Retina (tissue), 1 donor: ENCODE measurements at regions not wholly inside any gene's neighbourhood (a gene's known extent, or its start where the extent isn't known, plus 50 kb on each side); places are given as distances from the start of the nearest gene placed in this dataset.

Experiments used
- DNase-seq: peaks from one replicate; pipeline ENCODE4 v3.0.0-alpha.2; 2016

DNA sequence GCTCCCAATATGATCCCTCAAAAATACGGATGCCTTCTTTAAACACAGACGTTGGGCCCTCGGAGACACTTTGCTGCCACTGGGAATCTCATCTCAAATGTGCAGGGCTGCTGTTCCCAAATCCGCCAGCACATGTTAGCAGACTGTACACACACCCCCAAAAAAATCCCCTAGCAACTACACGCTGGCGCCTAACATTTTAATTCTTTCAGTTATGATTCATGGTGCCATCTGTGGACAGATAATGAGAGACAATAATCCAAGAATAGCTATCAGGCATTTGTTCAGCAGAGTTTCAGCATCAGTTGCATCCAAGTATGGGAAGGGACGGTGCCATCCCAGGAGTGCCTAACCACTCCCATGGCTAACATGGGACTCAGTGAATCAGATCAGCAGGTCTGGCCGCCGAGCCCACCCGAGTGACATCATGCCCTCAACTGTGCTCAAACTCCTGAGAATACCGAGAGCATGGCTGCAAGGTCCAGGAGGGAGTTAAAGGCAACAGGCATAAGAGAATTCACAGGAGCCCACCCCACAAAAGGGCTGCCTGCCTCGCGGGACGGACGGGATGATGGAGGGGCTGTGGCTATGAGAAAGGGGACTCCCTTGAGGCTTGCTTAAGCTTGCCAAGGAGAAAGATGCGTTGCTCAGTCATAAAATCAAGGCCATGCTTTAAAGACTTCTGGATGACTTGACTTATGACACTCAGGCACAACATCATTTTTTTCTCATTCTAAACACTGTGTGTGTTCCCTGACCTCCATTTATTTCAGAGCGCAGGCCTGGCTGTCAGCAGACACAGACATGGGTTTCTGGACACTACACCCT, 337.0 kb downstream of the SHANK2 start:
- peak; percentile 35 for DNase-seq

DNA sequence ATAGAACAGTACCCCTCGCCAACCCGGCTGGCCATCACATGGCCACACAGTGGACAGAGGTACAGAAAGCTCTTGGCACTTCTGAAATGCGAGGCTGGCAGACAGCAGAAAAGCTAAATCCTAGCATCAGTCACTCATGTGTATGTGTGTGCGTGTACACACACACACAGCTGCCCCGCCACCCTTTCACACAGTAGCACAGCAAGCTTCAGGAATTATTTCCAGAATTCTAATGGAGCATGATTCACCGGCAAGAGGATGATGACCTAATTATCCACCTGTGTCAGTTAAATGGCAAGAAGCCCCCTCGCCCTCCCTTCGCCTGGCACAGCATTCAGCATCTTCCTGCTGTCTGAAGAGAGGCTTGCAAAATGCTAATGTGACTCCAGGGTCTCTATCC, 336.0 kb downstream of the SHANK2 start:
- peak; percentile 53 for DNase-seq

DNA sequence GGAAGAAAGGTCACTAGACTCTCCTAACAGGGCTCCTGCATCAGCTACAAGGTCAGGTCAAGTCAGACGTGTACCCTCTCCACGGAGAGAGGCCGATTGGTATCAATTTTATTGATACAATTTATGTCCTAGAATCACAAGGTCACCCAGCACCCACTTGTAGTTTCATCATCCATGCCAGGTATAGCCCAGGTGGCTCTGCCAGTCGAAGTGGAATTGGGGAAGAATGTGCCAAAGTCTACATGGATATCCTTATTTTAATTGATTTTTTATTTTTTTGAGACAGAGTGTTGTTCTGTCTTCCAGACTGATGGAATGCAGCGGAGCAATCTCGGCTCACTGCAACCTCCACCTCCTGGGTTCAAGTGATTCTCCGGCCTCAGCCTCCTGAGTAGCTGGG, 334.1 kb downstream of the SHANK2 start:
- no peak for DNase-seq

DNA sequence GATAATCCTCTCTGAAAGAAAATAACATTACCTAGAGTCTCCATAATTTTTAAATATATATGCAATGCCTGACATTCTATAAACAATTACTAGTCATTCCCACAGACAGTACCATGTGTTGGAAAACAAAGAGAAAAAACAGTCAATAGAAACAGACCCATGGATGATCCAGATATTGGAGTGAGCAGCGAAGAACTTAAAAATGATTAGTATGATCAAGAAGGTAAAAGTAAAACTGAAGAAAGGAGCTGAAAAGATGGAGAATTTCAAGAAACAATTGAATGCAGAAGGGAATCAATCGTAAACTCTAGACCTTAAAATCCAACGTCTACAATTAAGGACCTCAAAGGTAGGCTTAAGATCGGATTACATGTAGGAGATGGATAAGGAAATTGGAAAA, 330.6 kb downstream of the SHANK2 start:
- DNase-seq, result no peak

DNA sequence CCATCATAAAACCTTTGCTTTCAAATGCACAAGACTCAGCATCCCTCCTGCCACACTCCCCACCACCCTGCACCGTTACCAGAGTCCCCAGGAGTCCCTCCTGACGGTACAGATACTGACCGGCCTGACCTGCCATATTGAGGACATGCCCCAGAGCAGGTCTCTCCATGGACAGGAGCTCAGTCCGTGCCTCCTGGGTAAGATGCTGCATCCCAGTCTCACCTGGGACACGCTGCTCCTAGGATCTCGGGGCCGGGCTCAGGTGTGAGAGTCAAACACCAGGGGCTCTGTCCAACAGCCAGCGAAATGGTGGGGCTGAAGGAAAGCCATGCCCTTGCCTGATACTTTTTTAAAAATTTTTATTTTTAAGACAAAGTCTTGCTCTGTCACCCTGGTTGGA, 328.3 kb downstream of the SHANK2 start:
- DNase-seq, result no peak

DNA sequence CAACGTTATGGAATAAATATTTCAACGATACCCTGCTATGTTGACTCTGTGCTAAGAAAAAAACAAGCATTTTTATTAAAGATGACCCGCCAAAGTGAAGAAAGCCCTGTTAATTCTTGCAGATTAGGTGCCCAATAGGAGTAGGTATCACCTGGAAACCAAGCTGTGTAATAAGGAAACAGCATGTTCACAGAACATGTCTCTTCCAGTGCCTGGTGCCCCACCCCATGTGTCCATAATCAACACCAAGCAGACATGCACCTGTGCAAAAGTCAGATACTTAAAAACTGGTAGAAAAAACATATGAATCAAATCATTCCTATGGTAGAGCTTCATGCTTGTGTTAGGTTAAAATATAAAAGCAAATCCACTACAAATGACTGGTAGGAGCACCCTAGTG, 327.1 kb downstream of the SHANK2 start:
- DNase-seq, result no peak

DNA sequence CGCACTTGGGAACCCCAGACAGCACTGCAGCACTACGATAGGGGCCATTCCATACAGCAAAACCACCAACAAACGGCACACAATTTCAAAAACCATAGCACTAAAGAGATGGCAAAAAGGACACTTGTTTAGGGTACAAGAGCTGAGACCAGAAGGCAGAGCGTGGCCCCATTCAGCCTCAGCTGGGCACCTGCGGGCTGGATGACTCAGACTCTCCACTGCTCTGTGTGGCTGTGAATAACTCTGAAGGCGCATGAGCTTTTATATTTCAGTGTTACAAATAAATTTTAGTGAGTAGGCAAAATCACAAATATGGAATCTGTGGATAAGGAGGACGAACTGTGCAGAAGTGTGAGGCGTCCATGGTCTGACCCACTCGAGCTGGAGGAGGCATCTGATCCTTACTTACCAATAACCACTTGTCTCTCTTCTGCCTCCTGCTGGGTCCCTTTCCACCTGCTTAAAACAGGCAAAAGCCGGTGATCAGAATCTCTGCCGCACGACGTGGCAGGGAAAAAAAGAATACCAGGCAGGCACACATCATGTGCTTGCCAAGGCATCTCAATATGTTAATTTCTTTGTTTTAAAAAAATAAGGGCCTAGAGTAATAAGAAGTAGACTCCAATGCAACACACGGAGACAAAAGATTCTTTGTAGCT, 325.7 kb downstream of the SHANK2 start:
- no peak for DNase-seq

DNA sequence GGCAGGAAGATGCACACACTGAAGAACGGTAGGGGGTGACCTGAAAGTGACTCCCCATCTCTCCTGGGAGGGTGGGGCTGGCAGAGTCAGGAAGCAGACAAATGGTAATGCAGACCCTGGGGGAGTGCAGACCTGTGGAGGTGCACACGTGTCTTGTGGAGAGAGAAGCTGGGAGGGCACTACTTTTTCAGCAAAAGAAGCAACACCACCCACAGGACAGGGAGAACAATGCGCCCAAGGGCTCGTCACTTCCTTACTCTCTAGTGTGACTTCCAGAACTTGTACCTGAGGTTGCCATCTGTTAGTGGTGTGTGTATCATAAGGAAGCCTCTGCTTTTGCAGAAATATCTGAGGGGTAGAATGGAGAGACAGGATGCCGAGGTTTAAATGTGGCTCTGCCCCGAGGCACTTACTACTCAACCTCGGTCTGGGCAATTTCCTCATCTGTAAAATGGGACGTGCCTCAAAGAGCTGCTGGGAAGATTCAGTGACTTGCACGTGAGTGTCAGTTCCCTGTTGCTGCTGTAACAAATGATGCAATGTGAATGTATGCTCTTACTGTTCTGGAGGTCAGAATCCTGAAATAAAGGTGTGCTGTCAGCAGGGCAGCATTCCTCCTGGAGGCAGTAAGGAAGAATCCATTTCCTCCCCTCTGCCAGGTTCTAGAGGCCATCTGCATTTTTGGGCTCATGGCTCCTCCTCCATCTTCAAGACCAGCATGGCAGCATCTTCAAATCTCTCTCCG, 323.4 kb downstream of the SHANK2 start:
- no peak for DNase-seq

DNA sequence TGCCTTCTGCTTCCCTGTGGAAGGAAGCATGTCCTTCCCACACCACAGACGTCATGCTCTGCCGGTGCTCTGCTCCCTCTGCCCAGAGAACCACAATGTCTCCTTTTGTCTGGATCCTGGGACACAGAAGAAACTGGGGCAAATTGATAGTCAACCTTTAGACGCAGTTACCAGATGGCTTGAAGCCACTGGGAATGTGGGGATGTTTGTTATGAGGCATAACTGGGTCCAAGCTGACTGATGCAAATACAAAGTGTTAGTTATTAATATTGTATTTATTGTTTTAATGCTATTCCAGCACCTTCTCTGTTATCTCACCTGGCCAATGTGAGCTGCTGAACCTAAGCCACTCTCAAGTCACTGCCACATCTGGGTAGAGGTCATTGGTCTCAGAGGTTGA, 322.2 kb downstream of the SHANK2 start:
- DNase-seq, result no peak

DNA sequence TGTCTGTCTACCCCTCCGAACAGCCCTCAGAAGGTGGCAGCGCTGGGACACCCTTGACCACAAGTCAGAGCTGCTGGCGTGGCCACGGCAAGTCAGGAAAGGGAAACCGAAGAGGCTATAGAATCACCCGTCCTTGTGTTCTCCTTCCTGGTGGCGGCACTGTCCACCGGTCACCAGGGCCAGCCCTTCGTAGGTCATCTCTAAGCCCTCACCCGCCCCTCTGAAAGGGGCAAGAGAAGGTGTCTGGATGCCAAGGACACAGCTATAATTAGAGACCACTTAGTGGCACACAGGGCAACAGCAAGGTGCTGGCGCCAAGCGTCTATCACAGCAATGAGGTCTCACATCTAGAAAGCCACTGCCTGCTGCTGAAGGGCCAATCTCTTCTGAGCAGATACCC, 320.9 kb downstream of the SHANK2 start:
- no peak for DNase-seq

DNA sequence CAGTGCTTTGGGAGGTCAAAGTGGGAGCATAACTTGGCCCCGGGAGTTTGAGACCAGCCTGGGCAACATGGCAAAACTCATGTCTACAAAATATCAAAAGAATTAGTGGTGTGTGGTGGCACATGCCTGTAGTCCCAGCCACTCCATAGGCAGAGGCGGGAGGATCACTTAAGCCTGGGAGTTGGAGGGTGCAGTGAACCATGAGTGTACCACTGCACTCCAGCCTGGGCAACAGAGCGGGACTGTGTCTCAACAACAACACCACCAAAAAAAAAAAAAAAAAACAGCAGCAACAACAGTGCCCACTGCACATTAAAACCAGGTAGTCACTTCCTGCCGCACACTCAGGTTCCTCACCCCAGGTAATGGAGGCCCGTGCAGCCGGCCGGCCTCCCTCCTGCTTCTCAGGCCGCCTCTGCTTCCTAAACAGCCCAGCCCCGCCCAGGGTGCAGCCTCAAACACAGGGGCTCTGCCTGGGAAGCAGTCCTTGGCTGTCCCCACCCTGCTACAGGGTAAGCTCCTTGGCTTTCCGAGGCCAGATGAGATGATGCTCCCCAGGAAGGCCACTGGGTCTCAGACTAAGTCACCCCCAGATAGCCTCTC, 318.3 kb downstream of the SHANK2 start:
- no peak for DNase-seq

DNA sequence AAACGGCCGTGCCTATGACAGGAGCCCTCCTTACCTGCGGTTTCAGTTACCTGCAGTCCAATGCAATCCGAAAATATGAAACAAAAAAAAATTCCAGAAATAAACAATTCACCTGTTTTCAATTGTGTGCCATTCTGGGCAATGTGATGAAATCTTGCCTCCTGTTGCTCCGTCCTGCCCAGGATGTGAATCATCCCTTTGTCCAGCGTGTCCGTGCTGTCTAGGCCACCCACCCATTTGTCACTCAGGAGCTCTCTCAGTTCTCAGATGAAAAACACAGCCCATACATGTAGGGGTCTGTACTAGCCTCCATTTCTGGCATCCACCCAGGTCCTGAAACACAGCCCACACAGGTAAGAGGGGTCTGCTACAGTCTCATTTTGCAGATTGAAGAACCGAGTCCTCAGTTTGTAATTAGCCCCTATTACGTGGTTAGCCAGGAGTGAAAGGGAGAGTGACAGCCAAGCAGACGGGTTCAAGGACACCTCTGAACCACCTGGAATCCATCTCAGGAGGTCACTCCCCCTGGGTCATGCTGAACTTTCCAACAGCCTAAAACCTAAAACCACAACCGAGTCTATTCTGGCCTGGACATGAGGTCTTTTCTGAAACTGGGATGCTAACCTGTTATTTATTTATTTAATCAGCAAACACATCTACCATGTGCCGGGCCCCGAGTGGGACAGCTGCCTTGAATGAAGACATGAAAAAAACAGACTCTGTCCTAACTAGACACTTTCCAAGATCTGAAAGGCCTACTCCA, 317.2 kb downstream of the SHANK2 start:
- no peak for DNase-seq

DNA sequence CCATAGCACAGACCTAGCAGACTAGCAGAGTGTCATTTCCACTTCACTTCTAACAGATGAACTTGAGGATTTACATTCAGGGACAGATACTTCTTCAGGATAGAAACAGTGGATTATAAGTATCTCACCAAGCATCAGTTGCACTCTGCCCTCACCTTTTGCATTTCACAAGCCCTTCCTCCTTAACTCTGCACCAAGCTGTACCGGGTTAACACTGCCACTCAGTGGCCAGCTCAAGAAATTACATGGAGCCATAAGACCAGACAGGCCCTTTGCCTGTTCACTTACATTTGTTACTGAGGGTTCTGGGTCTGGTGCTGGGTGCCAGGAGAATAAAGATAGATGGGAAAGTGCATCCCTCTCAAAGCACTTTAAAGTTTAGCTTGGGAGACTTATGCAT, 309.8 kb downstream of the SHANK2 start:
- no peak for DNase-seq

DNA sequence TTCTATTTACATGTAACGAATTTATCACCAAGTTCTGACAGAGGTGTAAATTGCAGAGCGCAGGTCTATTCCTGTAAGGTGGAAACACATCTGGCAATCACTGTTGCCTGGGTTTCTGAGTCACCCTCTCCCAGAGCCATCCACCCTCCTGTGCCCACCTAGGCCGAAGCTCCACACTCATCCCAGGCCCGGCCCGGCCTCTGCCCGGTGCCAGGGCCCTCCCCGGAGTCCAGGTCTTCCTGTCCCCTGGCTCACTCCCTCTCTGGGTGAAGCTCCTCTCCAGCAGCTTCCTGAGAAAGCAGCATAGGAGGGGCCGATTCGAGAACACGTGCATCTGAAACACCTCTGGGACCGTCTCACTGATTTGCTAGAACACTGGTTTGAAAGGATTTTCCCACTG, 308.2 kb downstream of the SHANK2 start:
- DNase-seq, result no peak

DNA sequence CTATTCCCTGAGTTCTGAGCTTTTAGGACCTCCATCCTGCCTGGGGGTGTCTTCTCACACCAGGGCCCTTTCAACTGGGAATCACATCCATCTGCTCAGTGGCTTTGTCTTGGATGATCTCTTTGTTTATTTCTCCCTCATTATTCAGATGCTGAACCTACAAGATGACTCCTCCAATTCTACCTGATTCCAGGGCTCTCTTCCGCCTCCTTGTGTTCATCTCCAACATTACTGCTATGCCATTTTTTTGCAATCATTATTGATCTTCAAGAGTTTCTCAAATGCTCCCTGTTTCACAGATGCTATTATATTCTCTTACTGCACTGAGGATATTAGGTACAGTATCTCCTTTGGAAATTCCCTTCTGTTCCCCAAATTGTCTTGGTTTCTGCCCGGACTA, 307.7 kb downstream of the SHANK2 start:
- DNase-seq, result no peak

DNA sequence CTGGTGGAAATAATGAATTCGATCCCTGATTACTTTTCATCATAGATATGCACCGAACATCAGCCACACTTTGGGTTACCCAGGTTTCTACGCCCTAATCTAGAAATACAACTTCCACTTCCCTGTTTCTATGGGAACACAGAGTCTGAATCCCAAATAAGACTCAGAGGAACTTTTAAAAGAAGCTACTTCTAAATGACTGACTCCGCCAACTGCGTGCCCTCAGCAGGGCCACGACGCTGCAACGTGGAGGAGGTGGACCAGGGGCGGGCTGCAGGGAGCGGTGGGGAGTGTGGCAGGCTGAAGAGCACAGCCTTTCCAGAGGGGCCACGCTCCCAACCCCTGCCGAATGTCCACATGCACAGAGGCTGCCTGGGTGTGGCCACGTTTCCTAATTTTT, 304.0 kb downstream of the SHANK2 start:
- DNase-seq, result no peak

DNA sequence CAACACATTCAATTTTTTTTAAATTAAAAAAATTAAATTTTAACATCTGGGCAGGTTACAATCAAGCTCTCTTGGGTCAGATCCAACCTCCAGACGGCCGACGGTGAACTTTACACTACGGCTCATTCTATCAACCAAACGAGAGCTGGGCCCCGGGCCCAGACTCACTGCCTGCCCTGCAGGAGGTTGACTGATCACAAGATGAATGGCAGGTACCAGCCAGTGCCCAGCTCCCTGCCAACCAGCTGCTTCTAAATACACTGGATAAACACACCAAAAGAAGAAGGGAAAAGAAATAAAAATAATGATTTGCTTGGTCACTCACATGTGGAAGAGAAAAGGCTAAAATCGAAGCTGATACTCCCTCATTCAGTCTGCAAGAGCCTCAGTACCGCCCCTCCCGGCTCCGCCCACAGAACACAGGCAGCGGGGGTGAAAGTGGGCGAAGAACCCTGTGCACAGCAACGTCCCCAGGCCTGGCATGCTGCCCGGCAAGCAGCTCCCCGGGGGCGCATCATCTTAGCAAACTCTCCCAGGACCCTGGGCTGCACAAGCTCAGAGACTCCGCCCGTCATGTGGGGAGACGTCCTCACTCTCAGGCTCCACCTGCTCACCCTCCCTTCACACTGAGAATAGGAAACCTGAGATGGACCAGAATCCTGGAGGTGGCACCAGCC, 303.4 kb downstream of the SHANK2 start:
- no peak for DNase-seq

DNA sequence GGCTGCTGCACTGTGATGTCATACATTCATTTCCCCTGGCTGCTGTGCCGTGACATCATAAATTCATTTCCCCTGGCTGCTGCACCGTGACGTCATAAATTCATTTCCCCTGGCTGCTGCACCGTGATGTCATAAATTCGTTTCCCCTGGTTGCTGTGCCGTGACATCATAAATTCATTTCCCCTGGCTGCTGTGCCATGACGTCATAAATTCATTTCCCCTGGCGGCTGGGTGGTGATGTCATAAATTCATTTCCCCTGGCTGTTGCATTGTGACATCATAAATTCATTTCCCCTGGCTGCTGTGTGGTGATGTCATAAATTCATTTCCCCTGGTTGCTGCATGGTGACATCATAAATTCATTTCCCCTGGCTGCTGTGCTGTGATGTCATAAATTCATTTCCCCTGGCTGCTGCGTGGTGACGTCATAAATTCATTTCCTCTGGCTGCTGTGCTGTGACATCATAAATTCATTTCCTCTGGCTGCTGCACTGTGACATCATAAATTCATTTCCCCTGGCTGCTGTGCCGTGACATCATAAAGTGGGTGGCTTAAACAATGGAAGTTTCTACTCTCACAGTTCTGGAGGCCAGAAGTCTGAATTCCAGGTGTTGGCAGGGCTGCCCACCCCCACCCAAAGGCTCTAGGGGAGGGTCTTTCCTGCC, 301.1 kb downstream of the SHANK2 start:
- DNase-seq, result no peak

DNA sequence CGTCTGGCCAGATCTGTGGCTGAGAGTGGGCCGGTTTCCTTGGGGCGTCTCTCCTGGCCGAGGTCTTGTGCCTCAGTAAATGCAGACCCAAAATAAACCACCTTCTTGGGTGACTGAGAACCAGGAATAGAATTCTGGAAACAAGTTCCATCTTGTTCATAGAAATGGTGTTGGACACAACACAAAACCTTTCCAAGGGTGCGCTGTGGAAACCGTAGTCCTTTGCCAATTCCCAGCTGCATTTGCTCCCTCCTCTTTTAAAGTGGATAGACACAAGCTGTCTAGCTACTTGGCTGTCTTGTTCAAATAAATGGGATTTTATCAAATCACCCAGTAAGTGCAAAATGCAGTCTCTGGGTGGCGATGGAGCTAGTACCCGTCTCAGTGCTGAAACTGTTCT, 300.2 kb downstream of the SHANK2 start:
- no peak for DNase-seq

DNA sequence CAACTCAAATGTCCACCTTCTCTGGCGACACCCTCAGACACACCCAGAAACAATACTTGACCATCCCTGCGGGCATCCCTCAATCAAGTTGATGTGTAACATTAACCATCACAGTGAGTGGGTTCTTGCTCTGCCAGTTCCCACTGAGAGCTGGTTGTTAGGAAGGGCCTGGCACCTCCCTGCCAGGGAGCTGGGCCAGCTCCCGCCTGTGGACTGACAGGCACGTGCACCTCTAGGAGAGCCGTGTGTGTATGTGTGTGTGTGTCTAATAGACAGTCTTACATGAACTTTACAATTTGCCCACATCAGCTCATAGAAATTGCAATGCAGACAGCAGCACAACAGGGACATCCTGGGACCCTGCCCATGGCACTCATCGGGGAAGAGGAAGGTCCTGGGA, 298.7 kb downstream of the SHANK2 start:
- DNase-seq, result no peak

DNA sequence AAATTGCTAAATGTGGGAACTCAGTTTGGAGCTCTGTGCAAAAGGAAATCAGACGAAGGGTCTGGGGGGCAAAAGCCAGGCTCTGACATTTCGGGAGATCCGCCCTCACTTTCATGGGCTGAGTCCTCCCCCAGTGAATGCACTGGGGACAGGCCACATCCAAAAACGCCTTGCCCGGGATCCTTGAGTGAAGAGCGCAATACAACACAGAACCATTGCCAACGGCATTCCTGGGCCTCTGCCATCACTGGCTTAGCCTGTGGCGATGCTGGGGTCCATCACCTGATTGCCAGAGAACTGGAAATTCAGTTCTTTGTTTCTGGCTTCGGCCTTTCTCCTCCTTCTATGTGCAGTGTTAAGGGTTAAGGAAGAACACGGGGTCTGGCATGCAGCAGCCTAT, 297.9 kb downstream of the SHANK2 start:
- DNase-seq, result no peak
